Stomach (tissue), 4 donors: ENCODE measurements at regions not wholly inside any gene's neighbourhood (a gene's known extent, or its start where the extent isn't known, plus 50 kb on each side); places are given as distances from the start of the nearest gene placed in this dataset.

Experiments
- CTCF ChIP-seq, 7 experiments: fragments of 450-650 bp in 4 of 7; fragments of 200-600 bp in 3 of 7; sonication (generic) in 3 of 7; IDR thresholded peaks; one replicate each; pipeline ENCODE4 v1.5.1; 2016 to 2019; ENCODE audit warnings: antibody characterized with exemption in 7 of 7, control low read depth in 2 of 7, mild to moderate bottlenecking in 1 of 7
- POLR2A ChIP-seq, 4 donors: fragments of 450-650 bp; IDR thresholded peaks; one replicate each; pipeline ENCODE4 v1.6.1; 2016; ENCODE audit warnings: antibody characterized with exemption in 4 of 4, control low read depth in 2 of 4, mild to moderate bottlenecking in 1 of 4, moderate library complexity in 1 of 4
- POLR2AphosphoS5 ChIP-seq, 3 donors: sonication (generic); formaldehyde crosslinking; IDR thresholded peaks; one replicate each; pipeline ENCODE4 v1.6.1; 2016; ENCODE audit warnings: antibody characterized with exemption in 3 of 3

- TF ChIP-seq POLR2AphosphoS5 (IDR thresholded peaks at IDR 0.05) (no peak), CTCF (IDR thresholded peaks at IDR 0.05) (no peak), POLR2A (IDR thresholded peaks at IDR 0.05) (no peak)
Observed at GRCh38 chr1:221605569-221605968, 136.3 kb downstream of the DUSP10 start.
